PFSK-1 (cell line): ENCODE measurements at regions not wholly inside any gene's neighbourhood (a gene's known extent, or its start where the extent isn't known, plus 50 kb on each side); places are given as distances from the start of the nearest gene placed in this dataset.

Experiments used
- FOXP2 ChIP-seq: optimal IDR thresholded peaks from 2 replicates; pipeline ENCODE3; 2011; ENCODE audit warnings: borderline replicate concordance, control low read depth, inconsistent platforms; ENCODE audit not compliant: insufficient read depth; ENCODE audit errors: extremely low read length, extremely low read depth
- POLR2AphosphoS5 ChIP-seq: IDR thresholded peaks from 2 replicates; pipeline ENCODE4 v1.6.1; 2012; ENCODE audit warnings: low read depth, mild to moderate bottlenecking, control low read depth, low read length, moderate library complexity
- REST ChIP-seq, 2 experiments: IDR thresholded peaks; 2 replicates each; pipeline versions ENCODE4 v1.6.1 to v1.8.0; 2011 to 2012; ENCODE audit warnings: low read depth in 2 of 2, low read length in 2 of 2, control low read depth in 1 of 2, inconsistent platforms in 1 of 2, mild to moderate bottlenecking in 1 of 2, moderate library complexity in 1 of 2; ENCODE audit not compliant: insufficient read depth in 1 of 2
- SIN3A ChIP-seq: IDR thresholded peaks from 2 replicates; pipeline ENCODE4 v1.6.1; 2012; ENCODE audit warnings: mild to moderate bottlenecking, low read length, moderate library complexity, borderline replicate concordance; ENCODE audit not compliant: insufficient read depth
- TAF1 ChIP-seq: IDR thresholded peaks from 2 replicates; pipeline ENCODE4 v1.6.1; 2012; ENCODE audit warnings: low read length, control low read depth, borderline replicate concordance; ENCODE audit not compliant: insufficient read depth

- no peak for TF ChIP-seq POLR2AphosphoS5
These were observed 340.5 kb upstream of the B3GAT1 start for GRCh38 chr11:134752526-134752925.

- TF ChIP-seq FOXP2: no peak
- no peak for TF ChIP-seq SIN3A
- no peak for TF ChIP-seq POLR2AphosphoS5
- TF ChIP-seq TAF1: no peak
These were observed 339.7 kb upstream of the B3GAT1 start for GRCh38 chr11:134751766-134752165.

GRCh38 chr11:134751031-134751585, 339.1 kb upstream of the B3GAT1 start:
- no peak for TF ChIP-seq SIN3A
- no peak for TF ChIP-seq TAF1
- TF ChIP-seq REST (IDR thresholded peaks at IDR 0.05; ENCODE audit: insufficient read depth in 1 of 2, low read depth in 2 of 2, low read length in 2 of 2): no peak
- TF ChIP-seq FOXP2: no peak
- no peak for TF ChIP-seq POLR2AphosphoS5

- TF ChIP-seq POLR2AphosphoS5: no peak
These were observed 338.6 kb upstream of the B3GAT1 start for GRCh38 chr11:134750619-134751018.

GRCh38 chr11:134749040-134749839, 337.2 kb upstream of the B3GAT1 start:
- TF ChIP-seq SIN3A (no peak), TAF1 (no peak), FOXP2 (no peak), POLR2AphosphoS5 (no peak), REST (IDR thresholded peaks at IDR 0.05; ENCODE audit: insufficient read depth in 1 of 2, low read depth in 2 of 2, low read length in 2 of 2) (no peak)

- TF ChIP-seq POLR2AphosphoS5 (no peak), FOXP2 (no peak), TAF1 (no peak), REST (IDR thresholded peaks at IDR 0.05; ENCODE audit: insufficient read depth in 1 of 2, low read depth in 2 of 2, low read length in 2 of 2) (no peak), SIN3A (no peak)
These were observed 334.6 kb upstream of the B3GAT1 start for GRCh38 chr11:134746609-134747008.
